Natural killer cell treated with Interleukin-12 subunit alpha and Interleukin-12 subunit beta and Interleukin-15 and Interleukin-18, amount 100 ng/mL, for 72 hours (primary cell): ENCODE measurements at regions not wholly inside any gene's neighbourhood (a gene's known extent, or its start where the extent isn't known, plus 50 kb on each side); places are given as distances from the start of the nearest gene placed in this dataset.

Experiments
- ATAC-seq, 2 donors: fragments of 150-1000 bp; cut with Tn5 transposase in 1 of 2; sonication (Bioruptor Pico), chemical (Tn5 transposase) in 1 of 2; 2 replicates each; pipeline ENCODE4 v1.10.0; 2021
- DNase-seq: peaks from one replicate; pipeline ENCODE4 v3.0.0; 2022; ENCODE audit warnings: low spot score
- H3K27ac Mint-ChIP-seq, 2 donors: 1 replicate in 1 of 2; 2 replicates in 1 of 2; pipeline ENCODE4 v1.8.0; 2022; ENCODE audit warnings: mixed read lengths in 2 of 2, mild to moderate bottlenecking in 1 of 2, moderate library complexity in 1 of 2
- H3K27me3 Mint-ChIP-seq, 2 donors: 1 replicate in 1 of 2; 2 replicates in 1 of 2; pipeline ENCODE4 v1.8.0; 2022; ENCODE audit warnings: mixed read lengths in 2 of 2
- H3K36me3 Mint-ChIP-seq: one replicate; pipeline ENCODE4 v1.8.0; 2022; ENCODE audit warnings: mixed read lengths
- H3K4me1 Mint-ChIP-seq, 2 donors: 1 replicate in 1 of 2; 2 replicates in 1 of 2; pipeline ENCODE4 v1.8.0; 2022; ENCODE audit warnings: low read depth in 2 of 2, mixed read lengths in 2 of 2, mild to moderate bottlenecking in 1 of 2
- H3K4me3 Mint-ChIP-seq: one replicate; pipeline ENCODE4 v1.8.0; 2022; ENCODE audit warnings: mixed read lengths
- H3K9me3 Mint-ChIP-seq: 2 replicates; pipeline ENCODE4 v1.8.0; 2022; ENCODE audit warnings: mixed read lengths

GRCh38 chr10:28840971-28841370 lies 163.7 kb downstream of the BAMBI start:
- no peak for ATAC-seq
- Mint-ChIP-seq H3K4me1 (no peaks in the 10 kb centered on the region), H3K9me3 (no peaks in the 10 kb centered on the region), H3K36me3 (no peaks in the 10 kb centered on the region), H3K27me3 (peaks cover 8 to 20% of the 10 kb centered on the region in 2 donors), H3K4me3 (no peak overlapping the region), H3K27ac (no peak overlapping the region)
- no peak for DNase-seq

DNA sequence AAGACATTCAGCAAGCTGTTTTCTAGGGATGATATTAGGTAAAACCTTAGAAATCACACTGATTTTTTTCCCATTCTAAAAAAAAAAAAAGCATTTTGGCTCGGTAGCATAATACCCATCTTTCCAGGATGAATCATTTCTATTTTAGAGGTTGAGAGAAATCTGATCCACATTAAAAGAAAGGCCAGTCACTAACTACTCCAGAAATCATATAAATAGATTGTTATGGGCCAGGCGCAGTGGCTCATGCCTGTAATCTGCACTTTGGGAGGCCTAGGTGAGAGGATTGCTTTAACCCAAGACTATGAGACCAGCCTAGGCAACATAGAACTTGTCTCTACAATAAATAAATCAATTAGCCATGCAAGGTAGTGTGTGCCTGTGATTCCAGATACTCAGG lies 164.3 kb downstream of the BAMBI start:
- no peak for ATAC-seq
- Mint-ChIP-seq H3K27ac (no peak overlapping the region), H3K27me3 (peaks cover 5 to 14% of the 10 kb centered on the region in 2 donors), H3K4me3 (no peak overlapping the region), H3K9me3 (no peaks in the 10 kb centered on the region), H3K4me1 (no peaks in the 10 kb centered on the region), H3K36me3 (no peaks in the 10 kb centered on the region)
- DNase-seq = no peak

DNA sequence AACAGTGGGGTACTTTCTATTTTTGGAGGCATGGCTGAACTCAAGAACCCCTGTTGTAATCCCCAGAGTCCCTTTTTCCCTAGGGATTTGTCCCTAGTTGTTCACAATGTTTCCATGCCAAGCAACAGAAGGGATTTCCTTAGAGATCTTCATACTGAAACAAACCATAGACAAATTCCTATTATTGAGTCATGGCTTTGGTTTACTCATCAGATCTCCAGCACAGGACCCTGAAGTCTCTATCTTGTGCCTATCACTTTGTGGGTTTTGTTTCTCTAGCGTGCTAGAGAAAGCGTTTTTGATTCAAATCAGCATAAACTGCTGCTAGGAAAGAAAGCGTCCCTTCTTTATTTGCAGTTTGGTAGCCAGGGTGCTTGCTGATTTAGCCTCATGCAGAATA lies 165.0 kb downstream of the BAMBI start:
- no peak for ATAC-seq
- peaks cover 5 to 12% of the 10 kb centered on the region in 2 donors for H3K27me3 Mint-ChIP-seq
- H3K9me3 Mint-ChIP-seq = no peaks in the 10 kb centered on the region
- no peak overlapping the region for H3K4me3 Mint-ChIP-seq
- H3K4me1 Mint-ChIP-seq = no peaks in the 10 kb centered on the region
- H3K27ac Mint-ChIP-seq = no peak overlapping the region
- no peak for DNase-seq
- H3K36me3 Mint-ChIP-seq = no peaks in the 10 kb centered on the region

GRCh38 chr10:28845009-28845682 lies 167.8 kb downstream of the BAMBI start:
- no peaks in the 10 kb centered on the region for H3K27me3 Mint-ChIP-seq
- no peak for ATAC-seq
- H3K36me3 Mint-ChIP-seq = no peaks in the 10 kb centered on the region
- H3K9me3 Mint-ChIP-seq = no peaks in the 10 kb centered on the region
- no peak for DNase-seq
- H3K4me3 Mint-ChIP-seq = no peak overlapping the region
- H3K4me1 Mint-ChIP-seq = no peaks in the 10 kb centered on the region
- no peak overlapping the region for H3K27ac Mint-ChIP-seq

DNA sequence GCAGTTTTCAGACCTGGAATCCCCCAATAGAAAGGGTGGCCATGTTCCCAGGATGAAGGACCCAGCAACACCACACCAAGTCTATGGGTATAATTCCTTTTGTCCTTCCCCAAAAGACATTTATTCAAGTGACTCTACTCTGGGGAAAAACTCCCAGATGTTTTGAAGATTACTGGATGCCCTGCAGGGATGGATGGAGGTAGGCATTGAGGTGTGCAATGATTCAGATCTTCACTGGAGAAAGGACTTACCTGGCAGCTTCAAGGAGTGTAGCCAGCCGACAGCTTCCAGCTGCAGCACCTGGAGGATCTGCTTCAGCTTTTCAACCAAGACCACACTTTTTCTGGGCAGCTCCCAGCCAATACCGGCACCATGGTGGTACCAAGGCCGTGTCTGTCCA lies 172.0 kb downstream of the BAMBI start:
- peaks cover 6 to 11% of the 10 kb centered on the region in 2 donors for H3K27me3 Mint-ChIP-seq
- peaks cover 3% of the 10 kb centered on the region for H3K9me3 Mint-ChIP-seq
- no peak for ATAC-seq
- no peak for DNase-seq
- no peaks in the 10 kb centered on the region for H3K4me1 Mint-ChIP-seq
- no peak overlapping the region for H3K4me3 Mint-ChIP-seq
- no peaks in the 10 kb centered on the region for H3K36me3 Mint-ChIP-seq
- no peak overlapping the region for H3K27ac Mint-ChIP-seq

DNA sequence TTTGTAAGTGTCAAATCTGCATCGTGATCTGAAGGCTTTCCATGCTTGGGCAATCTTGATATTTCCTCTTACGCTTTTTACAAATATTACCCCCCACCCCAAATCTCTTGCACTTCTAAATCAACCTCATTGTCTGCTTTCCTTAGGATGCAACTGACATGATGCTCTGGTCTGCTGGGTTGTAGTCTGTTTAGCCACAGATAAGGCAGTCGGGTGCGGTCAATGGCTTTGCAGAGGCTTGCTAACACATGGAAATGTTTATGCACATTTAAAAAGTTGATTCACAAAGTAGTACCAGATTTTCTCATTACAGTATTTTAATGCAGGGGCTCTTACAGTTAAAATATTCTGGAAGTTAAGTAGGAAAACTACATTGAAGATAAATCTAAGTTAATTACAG lies 172.5 kb downstream of the BAMBI start:
- no peaks in the 10 kb centered on the region for H3K4me1 Mint-ChIP-seq
- H3K27ac Mint-ChIP-seq = no peak overlapping the region
- ATAC-seq (no peak), DNase-seq (no peak)
- H3K27me3 Mint-ChIP-seq = peaks cover 6 to 11% of the 10 kb centered on the region in 2 donors
- H3K4me3 Mint-ChIP-seq = no peak overlapping the region
- H3K36me3 Mint-ChIP-seq = no peaks in the 10 kb centered on the region
- H3K9me3 Mint-ChIP-seq = peaks cover 3% of the 10 kb centered on the region

DNA sequence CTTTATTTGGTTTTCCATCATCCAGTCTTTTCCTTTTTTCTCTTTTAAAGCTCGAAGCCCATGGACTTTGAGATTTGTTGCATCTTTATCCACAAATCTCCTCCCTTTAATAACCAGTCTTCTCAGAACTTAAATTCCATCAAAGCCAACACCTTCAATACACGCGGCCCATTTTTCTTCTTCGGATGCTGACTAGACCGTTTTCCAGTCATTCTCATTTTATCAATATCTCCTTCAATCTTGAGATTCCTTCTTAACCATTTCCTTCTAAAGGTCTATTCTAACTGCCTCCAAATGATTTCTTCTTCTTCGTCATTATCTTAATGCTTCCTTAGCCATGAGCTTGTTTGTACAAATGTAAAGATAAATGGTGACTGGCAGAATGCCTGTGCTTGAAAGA lies 173.5 kb downstream of the BAMBI start:
- DNase-seq = no peak
- peaks cover 3% of the 10 kb centered on the region for H3K9me3 Mint-ChIP-seq
- H3K27ac Mint-ChIP-seq = no peak overlapping the region
- H3K36me3 Mint-ChIP-seq = no peaks in the 10 kb centered on the region
- ATAC-seq = no peak
- H3K4me3 Mint-ChIP-seq = no peak overlapping the region
- H3K27me3 Mint-ChIP-seq = peaks cover 6 to 11% of the 10 kb centered on the region in 2 donors
- no peaks in the 10 kb centered on the region for H3K4me1 Mint-ChIP-seq

GRCh38 chr10:28853195-28853594 lies 175.9 kb downstream of the BAMBI start:
- no peak for ATAC-seq
- Mint-ChIP-seq H3K4me1 (no peaks in the 10 kb centered on the region), H3K9me3 (peaks cover 6% of the 10 kb centered on the region), H3K27me3 (peaks cover 10 to 11% of the 10 kb centered on the region in 2 donors), H3K27ac (no peak overlapping the region), H3K36me3 (no peaks in the 10 kb centered on the region), H3K4me3 (no peak overlapping the region)
- DNase-seq = no peak

- Mint-ChIP-seq H3K27ac (no peak overlapping the region), H3K36me3 (no peaks in the 10 kb centered on the region), H3K9me3 (peaks cover 10% of the 10 kb centered on the region), H3K4me3 (no peak overlapping the region), H3K4me1 (no peaks in the 10 kb centered on the region), H3K27me3 (peaks cover 21 to 32% of the 10 kb centered on the region in 2 donors)
- DNase-seq = no peak
- ATAC-seq = no peak
These were observed 179.8 kb downstream of the BAMBI start for GRCh38 chr10:28857164-28857563.

DNA sequence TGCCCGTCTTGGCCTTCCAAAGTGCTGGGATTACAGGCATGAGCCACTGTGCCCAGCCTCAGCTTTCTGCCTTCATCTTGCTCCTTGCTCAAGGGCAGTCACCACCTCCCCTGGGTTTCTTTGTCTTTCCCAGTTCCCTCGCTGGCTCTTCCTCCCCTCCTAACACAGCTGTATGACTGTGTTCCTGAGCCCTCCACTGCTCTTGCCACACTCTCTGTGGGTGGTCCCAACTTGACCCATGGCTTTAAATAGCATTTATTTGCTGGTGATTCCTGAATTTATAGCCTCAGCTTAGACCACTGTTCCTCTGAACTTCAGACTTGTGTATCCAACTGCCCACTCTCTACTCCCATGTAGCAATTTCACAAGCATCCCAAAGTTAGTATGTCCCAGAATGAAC lies 181.3 kb downstream of the BAMBI start:
- Mint-ChIP-seq H3K9me3 (peaks cover 8% of the 10 kb centered on the region), H3K27ac (no peak overlapping the region), H3K4me1 (no peaks in the 10 kb centered on the region), H3K4me3 (no peak overlapping the region), H3K27me3 (peaks cover 15 to 24% of the 10 kb centered on the region in 2 donors), H3K36me3 (no peaks in the 10 kb centered on the region)
- ATAC-seq (no peak), DNase-seq (no peak)

DNA sequence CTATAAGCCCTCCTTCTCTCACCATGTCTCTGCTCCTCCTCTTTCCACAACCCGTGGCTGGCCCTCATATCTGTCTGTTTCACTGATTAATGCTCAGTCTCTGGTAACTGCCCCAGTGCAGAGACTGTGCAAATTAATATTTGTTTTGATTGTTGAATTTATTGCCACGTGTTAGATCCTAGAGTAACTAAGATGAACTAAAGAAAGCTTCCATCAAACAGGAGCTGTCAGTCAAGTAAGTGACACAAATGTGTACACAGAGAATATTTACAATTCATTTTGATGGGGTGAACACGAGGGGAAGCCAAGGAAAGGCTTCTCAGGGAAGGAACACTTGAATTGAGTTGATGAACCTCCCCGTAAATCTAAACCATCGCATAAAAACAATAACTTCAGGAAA lies 182.5 kb downstream of the BAMBI start:
- ATAC-seq = no peak
- no peak overlapping the region for H3K27ac Mint-ChIP-seq

GRCh38 chr10:28862219-28862618 lies 184.9 kb downstream of the BAMBI start:
- no peak for ATAC-seq
- Mint-ChIP-seq H3K9me3 (peaks cover 8% of the 10 kb centered on the region), H3K27ac (no peak overlapping the region)

More for the DNA sequence above, 182.5 kb downstream of the BAMBI start:
- Mint-ChIP-seq H3K9me3 (peaks cover 8% of the 10 kb centered on the region), H3K36me3 (no peaks in the 10 kb centered on the region), H3K4me1 (no peaks in the 10 kb centered on the region), H3K4me3 (no peak overlapping the region), H3K27me3 (peaks cover 15 to 21% of the 10 kb centered on the region in 2 donors)
- DNase-seq = no peak

GRCh38 chr10:28869606-28870201 lies 192.4 kb downstream of the BAMBI start:
- no peak overlapping the region for H3K4me3 Mint-ChIP-seq
- no peak overlapping the region for H3K27ac Mint-ChIP-seq
- H3K4me1 Mint-ChIP-seq = no peaks in the 10 kb centered on the region
- ATAC-seq (no peak), DNase-seq (no peak)
- H3K36me3 Mint-ChIP-seq = no peaks in the 10 kb centered on the region
- no peaks in the 10 kb centered on the region for H3K9me3 Mint-ChIP-seq
- H3K27me3 Mint-ChIP-seq = peaks cover 0 to 5% of the 10 kb centered on the region in 2 donors

More at GRCh38 chr10:28862219-28862618, 184.9 kb downstream of the BAMBI start:
- no peak overlapping the region for H3K4me3 Mint-ChIP-seq
- H3K36me3 Mint-ChIP-seq = no peaks in the 10 kb centered on the region
- no peak for DNase-seq
- peaks cover 15 to 21% of the 10 kb centered on the region in 2 donors for H3K27me3 Mint-ChIP-seq
- H3K4me1 Mint-ChIP-seq = no peaks in the 10 kb centered on the region

GRCh38 chr10:28871665-28872064 lies 194.3 kb downstream of the BAMBI start:
- no peak for ATAC-seq

More at GRCh38 chr10:28871665-28872064, 194.3 kb downstream of the BAMBI start:
- H3K27ac Mint-ChIP-seq = no peak overlapping the region
- no peaks in the 10 kb centered on the region for H3K36me3 Mint-ChIP-seq
- peaks cover 0 to 8% of the 10 kb centered on the region in 2 donors for H3K27me3 Mint-ChIP-seq
- H3K4me3 Mint-ChIP-seq = no peak overlapping the region
- no peaks in the 10 kb centered on the region for H3K4me1 Mint-ChIP-seq
- H3K9me3 Mint-ChIP-seq = no peaks in the 10 kb centered on the region
- DNase-seq = no peak
